ENCODE measurements at regions not wholly inside any gene's neighbourhood (a gene's known extent, or its start where the extent isn't known, plus 50 kb on each side); places are given as distances from the start of the nearest gene placed in this dataset.
A peak's percentile ranks its signal among the peaks of the same experiment; 100 is the strongest.

DNA sequence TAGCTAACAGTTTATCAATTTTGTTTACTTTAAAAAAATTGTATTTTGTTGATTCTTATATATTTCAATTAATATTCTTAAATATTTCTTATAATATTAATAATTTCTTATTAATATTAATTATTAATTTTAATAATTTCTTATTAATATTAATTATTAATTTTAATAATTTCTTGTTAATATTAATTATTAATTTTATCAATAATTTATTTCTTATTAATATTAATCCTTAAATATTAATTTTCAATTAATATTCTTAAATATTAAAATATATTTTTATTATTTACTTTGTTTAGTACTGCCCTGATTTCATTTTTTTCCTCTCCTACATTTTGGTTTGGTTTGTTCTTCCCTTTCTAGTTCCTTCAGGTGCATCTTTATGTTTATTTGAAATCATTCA, 1208.1 kb downstream of the LRFN5 start:
- TF ChIP-seq, protein P1, sequence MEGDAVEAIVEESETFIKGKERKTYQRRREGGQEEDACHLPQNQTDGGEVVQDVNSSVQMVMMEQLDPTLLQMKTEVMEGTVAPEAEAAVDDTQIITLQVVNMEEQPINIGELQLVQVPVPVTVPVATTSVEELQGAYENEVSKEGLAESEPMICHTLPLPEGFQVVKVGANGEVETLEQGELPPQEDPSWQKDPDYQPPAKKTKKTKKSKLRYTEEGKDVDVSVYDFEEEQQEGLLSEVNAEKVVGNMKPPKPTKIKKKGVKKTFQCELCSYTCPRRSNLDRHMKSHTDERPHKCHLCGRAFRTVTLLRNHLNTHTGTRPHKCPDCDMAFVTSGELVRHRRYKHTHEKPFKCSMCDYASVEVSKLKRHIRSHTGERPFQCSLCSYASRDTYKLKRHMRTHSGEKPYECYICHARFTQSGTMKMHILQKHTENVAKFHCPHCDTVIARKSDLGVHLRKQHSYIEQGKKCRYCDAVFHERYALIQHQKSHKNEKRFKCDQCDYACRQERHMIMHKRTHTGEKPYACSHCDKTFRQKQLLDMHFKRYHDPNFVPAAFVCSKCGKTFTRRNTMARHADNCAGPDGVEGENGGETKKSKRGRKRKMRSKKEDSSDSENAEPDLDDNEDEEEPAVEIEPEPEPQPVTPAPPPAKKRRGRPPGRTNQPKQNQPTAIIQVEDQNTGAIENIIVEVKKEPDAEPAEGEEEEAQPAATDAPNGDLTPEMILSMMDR (conservative IDR thresholded peaks at IDR 0.05; ENCODE audit: low read depth, low read length): no peak
- no peak overlapping the region for H3K4me3 ChIP-seq (ENCODE audit: low read depth, low read length)
- no peak for DNase-seq (ENCODE audit: low read depth)

DNA sequence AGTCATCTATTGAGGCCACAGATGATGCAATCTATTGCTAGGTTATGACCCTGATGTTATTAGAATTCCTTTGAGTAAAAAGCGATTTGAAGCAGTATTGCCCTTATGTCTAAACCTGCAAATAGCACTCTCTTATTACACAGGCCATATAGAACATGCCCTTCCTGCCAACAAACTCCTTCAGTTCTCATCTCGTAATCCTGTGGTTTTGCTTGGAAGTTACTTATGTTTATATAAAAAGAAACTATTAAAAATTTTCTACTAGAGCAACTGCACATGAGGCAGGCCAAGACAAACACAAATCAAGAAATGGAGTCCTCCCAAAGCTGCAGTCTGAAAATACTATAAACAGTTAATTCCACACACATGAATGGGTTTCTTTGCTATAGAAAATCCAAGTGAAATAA, 1200.2 kb downstream of the LRFN5 start:
- TF ChIP-seq, protein P1 (conservative IDR thresholded peaks at IDR 0.05; ENCODE audit: low read depth, low read length): no peak
- peak; percentile 78 for DNase-seq (ENCODE audit: low read depth)
- no peak overlapping the region for H3K4me3 ChIP-seq (ENCODE audit: low read depth, low read length)

DNA sequence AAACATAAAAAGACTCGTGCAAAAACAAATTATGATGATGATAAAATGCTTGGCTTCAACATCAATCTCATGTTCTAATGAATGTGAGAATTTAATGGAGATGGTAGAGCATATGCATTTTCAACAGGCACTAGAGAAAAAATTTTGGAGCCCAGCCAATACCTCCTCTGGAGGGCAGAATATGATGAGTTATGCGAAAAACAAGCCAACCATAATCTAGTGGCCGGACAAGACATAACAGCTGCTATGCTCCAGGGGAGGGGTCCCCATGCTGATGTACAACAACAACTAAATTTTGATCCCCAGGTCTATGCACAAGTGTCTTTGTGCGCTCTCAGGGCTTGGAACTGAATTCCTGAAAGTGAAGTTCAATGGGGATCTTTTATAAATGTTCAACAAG, 1197.5 kb downstream of the LRFN5 start:
- H3K4me3 ChIP-seq (ENCODE audit: low read depth, low read length): no peak overlapping the region
- TF ChIP-seq, protein P1 (conservative IDR thresholded peaks at IDR 0.05; ENCODE audit: low read depth, low read length): no peak
- DNase-seq (ENCODE audit: low read depth): no peak

DNA sequence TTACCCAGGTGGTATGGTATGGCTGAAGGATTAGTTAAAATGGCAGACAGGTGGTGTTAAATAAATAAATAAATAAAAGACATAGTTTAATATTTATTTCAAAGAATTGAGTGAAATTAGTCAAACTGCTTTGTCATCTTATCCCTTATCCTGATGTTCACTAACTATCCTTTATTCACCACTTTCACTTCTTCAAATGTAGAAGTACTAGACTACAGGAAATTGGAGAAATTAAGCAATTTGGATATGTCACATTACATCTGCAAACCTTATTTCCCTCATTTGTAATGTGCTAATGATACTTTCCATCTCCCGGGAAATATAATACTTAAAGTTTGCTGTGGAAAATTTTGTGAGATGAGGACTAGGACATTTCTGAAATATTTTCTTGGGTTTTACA, 1195.7 kb downstream of the LRFN5 start:
- H3K4me3 ChIP-seq (ENCODE audit: low read depth, low read length): no peak overlapping the region
- DNase-seq (ENCODE audit: low read depth): no peak
- TF ChIP-seq, protein P1 (conservative IDR thresholded peaks at IDR 0.05; ENCODE audit: low read depth, low read length): no peak

DNA sequence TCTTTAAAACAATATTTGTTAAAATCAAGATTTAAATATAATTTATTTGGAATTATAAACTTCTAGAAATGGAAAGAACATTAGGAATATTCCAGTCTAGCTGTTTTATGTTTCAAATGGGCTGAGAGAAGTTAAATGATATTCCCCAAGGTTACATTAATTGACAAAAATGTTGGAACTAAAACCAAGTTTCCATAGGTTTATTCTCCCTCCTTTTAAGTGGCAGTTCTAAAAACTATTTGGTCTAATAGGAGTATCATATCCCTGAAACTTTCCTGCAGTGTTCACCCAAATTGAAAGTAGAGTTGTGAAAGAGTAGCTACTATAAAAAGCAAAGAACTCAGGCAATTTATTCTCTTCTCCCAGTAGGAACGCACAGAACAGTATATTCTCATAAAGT, 1185.5 kb downstream of the LRFN5 start:
- TF ChIP-seq, protein P1 (conservative IDR thresholded peaks at IDR 0.05; ENCODE audit: low read depth, low read length): no peak
- no peak for DNase-seq (ENCODE audit: low read depth)
- H3K4me3 ChIP-seq (ENCODE audit: low read depth, low read length): no peak overlapping the region

DNA sequence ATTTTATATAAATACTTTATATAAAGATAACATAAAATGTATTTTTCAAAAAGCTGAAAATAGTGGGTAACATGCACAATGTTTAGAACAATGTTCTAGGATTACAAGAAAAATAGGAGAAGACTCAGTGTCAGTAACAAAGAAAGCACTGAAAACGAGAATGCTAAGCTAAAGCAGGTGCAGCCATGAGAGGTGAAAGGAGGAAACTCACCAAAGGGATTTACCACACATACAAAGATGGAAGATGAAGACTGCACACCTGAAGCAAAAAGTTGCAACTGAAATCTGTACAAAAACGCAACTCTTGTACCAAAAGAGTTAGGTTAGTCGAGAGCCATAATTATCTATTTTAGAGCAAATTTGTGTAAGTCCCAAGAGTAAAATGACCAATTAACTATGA, 1176.1 kb downstream of the LRFN5 start:
- TF ChIP-seq, protein P1 (conservative IDR thresholded peaks at IDR 0.05; ENCODE audit: low read depth, low read length): no peak
- H3K4me3 ChIP-seq (ENCODE audit: low read depth, low read length): no peak overlapping the region
- no peak for DNase-seq (ENCODE audit: low read depth)

DNA sequence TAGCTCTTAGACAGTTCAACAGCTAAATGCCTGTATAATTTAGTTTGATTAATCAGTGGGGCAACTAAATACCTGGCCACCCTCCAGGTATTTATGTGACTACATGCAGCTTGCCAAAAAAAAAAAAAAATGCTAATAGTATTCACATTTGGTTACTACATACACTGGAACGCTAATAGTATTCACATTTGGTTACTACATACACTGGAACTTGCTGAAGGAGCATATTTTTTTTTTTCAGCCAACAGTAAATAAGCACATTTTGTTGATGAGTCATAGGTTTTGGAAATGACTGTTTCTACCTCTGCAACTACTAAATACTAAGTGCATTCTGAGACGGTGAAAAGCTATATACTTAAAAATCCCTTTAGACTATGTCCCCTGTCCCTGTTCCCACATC, 1172.3 kb downstream of the LRFN5 start:
- peak; percentile 7 for DNase-seq (ENCODE audit: low read depth)
- H3K4me3 ChIP-seq (ENCODE audit: low read depth, low read length): no peak overlapping the region
- TF ChIP-seq, protein P1 (conservative IDR thresholded peaks at IDR 0.05; ENCODE audit: low read depth, low read length): no peak

Measured in choroid plexus epithelial cell (primary cell).